H1 (cell line): ENCODE measurements at regions not wholly inside any gene's neighbourhood (a gene's known extent, or its start where the extent isn't known, plus 50 kb on each side); places are given as distances from the start of the nearest gene placed in this dataset.

Experiments used
- CHD1 ChIP-seq: IDR thresholded peaks from 2 replicates; pipeline ENCODE4 v1.6.1; 2012; ENCODE audit warnings: low read depth, low read length, improper control_type of control experiment
- E2F6 ChIP-seq: IDR thresholded peaks from 2 replicates; pipeline ENCODE4 v1.6.1; 2012; ENCODE audit warnings: inconsistent platforms
- GABPA ChIP-seq: IDR thresholded peaks from 2 replicates; pipeline ENCODE4 v1.6.1; 2011; ENCODE audit warnings: mild to moderate bottlenecking, low read length, moderate library complexity, borderline replicate concordance; ENCODE audit not compliant: insufficient read depth
- SUZ12 ChIP-seq: fragments of 200-600 bp; sonication (generic); IDR thresholded peaks from 2 replicates; pipeline ENCODE4 v1.6.1; 2012; ENCODE audit warnings: mild to moderate bottlenecking, inconsistent platforms, low read length, moderate library complexity, mixed read lengths
- TAF7 ChIP-seq: optimal IDR thresholded peaks from 2 replicates; pipeline ENCODE3; 2011; ENCODE audit warnings: low read depth, mild to moderate bottlenecking, inconsistent platforms, low read length, moderate library complexity, borderline replicate concordance
- TCF12 ChIP-seq: IDR thresholded peaks from 2 replicates; pipeline ENCODE4 v1.6.1; 2011; ENCODE audit warnings: low read depth, mild to moderate bottlenecking, low read length
- USF2 ChIP-seq: IDR thresholded peaks from 2 replicates; pipeline ENCODE4 v1.6.1; 2011; ENCODE audit warnings: low read length, improper control_type of control experiment

- TF ChIP-seq TAF7 = no peak
- TF ChIP-seq CHD1 = no peak
- TF ChIP-seq E2F6 = no peak
- no peak for TF ChIP-seq SUZ12
- no peak for TF ChIP-seq GABPA
- no peak for TF ChIP-seq USF2
- TF ChIP-seq TCF12 = no peak
Measured at GRCh38 chr13:40333226-40333625, 333.2 kb downstream of the FOXO1 start (continued).
